Kidney epithelial cell (primary cell): ENCODE measurements at regions not wholly inside any gene's neighbourhood (a gene's known extent, or its start where the extent isn't known, plus 50 kb on each side); places are given as distances from the start of the nearest gene placed in this dataset.

ENCODE experiments used
- DNase-seq: peaks from one replicate; pipeline ENCODE4 v3.0.0-alpha.2; 2010; ENCODE audit warnings: low read depth
- H3K27me3 ChIP-seq: 2 replicates; pipeline ENCODE4 v1.6.0; 2011; ENCODE audit warnings: low read length; ENCODE audit not compliant: control insufficient read depth, insufficient read depth
- H3K36me3 ChIP-seq: 2 replicates; pipeline ENCODE4 v1.5.1; 2011; ENCODE audit warnings: low read length; ENCODE audit not compliant: control insufficient read depth, insufficient read depth
- H3K4me3 ChIP-seq: 2 replicates; pipeline ENCODE4 v1.5.1; 2011; ENCODE audit warnings: low read depth, mild to moderate bottlenecking, control low read depth, low read length
- TF ChIP-seq, protein P1 (sequence below): IDR thresholded peaks from 2 replicates; pipeline ENCODE4 v1.5.1; 2011; ENCODE audit warnings: mild to moderate bottlenecking, moderate library complexity, low read length, control low read depth, inconsistent platforms; ENCODE audit not compliant: insufficient read depth, poor library complexity, severe bottlenecking

DNA sequence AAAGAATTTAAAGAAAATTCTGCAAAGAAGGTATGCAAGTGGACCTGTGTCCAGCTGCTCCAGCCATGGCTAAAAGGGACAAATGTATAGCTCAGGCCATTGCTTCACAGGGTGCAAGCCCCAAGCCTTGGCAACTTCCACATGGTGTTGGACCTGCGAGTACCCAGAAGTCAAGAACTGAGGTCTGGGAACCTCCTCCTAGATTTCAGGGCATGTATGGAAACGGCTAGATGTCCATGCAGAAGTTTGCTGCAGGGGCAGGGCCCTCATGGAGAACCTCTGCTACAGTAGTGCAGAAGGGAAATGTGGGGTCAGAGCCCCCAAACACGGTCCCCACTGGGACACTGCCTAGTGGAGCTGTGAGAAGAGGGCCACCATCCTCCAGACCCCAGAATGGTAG lies 284.0 kb upstream of the RAB6C start:
- no peak for DNase-seq

DNA sequence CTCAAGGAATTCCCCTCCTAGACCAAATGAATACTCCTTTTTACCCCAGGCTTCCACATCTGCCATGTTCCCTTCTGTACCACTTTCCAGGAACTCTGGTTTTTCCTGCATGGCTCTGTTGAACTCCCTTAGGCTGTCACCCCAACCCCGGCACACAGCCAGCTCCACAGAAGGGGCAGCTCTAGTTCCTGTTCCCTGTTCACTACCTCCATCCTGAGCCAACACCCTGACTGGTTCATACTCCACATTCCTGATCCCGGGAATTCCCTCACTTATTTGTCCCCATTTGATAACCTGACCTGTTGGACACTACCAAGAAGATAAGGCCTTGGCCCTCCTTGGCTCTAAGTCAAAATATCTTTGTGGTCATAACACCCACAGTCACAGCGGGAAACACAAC lies 280.9 kb upstream of the RAB6C start:
- TF ChIP-seq, protein P1, sequence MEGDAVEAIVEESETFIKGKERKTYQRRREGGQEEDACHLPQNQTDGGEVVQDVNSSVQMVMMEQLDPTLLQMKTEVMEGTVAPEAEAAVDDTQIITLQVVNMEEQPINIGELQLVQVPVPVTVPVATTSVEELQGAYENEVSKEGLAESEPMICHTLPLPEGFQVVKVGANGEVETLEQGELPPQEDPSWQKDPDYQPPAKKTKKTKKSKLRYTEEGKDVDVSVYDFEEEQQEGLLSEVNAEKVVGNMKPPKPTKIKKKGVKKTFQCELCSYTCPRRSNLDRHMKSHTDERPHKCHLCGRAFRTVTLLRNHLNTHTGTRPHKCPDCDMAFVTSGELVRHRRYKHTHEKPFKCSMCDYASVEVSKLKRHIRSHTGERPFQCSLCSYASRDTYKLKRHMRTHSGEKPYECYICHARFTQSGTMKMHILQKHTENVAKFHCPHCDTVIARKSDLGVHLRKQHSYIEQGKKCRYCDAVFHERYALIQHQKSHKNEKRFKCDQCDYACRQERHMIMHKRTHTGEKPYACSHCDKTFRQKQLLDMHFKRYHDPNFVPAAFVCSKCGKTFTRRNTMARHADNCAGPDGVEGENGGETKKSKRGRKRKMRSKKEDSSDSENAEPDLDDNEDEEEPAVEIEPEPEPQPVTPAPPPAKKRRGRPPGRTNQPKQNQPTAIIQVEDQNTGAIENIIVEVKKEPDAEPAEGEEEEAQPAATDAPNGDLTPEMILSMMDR = no peak
- DNase-seq = no peak
- no peak overlapping the region for H3K4me3 ChIP-seq
- no peaks in the 10 kb centered on the region for H3K27me3 ChIP-seq
- no peaks in the 10 kb centered on the region for H3K36me3 ChIP-seq

More for the DNA sequence above, 284.0 kb upstream of the RAB6C start:
- Histone ChIP-seq H3K4me3 (no peak overlapping the region), H3K27me3 (no peaks in the 10 kb centered on the region), H3K36me3 (no peaks in the 10 kb centered on the region)
- TF ChIP-seq, protein P1 = no peak

DNA sequence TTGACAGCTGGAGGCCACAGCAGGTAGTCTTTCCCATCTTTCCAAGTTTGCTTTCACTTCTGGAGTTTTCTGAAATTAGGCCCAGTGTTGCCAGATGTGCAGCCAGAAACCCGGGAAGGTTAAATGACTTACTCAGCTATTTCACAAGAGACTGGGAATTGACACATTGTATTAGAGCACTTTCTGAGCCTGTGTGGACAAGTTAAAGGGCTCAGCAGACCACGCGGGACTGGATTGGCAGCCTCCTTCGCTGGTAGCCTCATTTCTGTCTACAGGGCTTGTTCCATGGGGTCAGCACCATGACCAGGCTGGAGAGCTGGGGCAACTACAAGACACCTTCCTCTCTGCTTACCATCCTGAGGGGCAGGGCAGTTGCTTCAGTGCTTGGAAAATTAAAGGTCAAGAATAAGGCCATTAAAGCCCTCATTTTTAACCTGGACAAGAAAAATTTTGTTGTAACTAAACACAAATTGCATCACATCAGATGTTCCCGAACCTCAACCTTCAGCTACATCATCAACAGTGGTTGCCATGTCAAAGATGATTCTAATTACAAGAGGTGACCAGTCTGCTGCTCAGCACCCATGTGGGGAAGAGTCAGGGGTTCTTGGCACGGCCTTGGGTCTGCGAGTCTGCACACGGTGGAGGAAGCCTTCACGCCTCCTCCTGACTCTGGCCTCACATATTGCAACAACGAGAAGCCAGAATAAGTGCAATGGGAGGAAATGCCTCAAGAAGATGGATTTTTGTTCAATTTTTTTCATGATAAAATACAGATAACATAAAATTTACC lies 279.5 kb upstream of the RAB6C start:
- TF ChIP-seq, protein P1 = no peak
- H3K36me3 ChIP-seq = no peaks in the 10 kb centered on the region
- no peak overlapping the region for H3K4me3 ChIP-seq
- DNase-seq = no peak
- no peaks in the 10 kb centered on the region for H3K27me3 ChIP-seq

DNA sequence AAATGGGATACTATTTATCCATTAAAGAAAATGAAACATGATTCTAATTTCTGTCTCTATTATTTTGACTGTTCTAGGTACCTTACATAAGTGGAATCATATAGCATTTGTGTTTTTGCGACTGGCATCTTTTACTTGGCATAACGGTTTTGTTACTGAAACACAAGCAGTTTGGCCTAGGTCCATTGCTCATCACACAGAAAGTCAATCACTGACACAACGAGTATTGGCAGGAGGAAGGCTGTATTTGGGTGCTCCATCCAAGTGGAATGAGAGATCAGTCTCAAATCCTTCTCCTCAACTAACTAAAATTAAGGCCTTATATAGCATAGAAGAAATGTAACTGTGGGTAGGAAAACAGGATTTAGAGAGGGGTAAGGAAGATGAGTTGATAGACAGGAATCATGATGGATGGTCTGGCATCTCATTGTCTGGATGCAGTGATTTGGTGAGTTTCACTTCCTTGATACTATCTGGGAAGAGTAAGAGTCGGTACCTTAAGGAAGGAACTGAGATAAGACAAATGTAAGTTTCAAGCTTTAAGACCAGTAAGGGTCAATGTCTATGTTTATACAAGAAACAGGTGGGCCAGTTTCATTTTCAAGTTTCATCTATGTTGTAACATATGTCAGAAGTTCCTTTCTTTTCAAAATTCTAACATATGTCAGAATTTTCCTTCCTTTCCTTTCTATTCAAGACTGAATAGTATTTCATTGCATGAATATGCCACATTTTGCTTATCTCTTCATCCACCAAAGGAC lies 276.9 kb upstream of the RAB6C start:
- DNase-seq = no peak
- no peak overlapping the region for H3K4me3 ChIP-seq
- TF ChIP-seq, protein P1 = no peak
- H3K27me3 ChIP-seq = no peaks in the 10 kb centered on the region
- no peaks in the 10 kb centered on the region for H3K36me3 ChIP-seq

DNA sequence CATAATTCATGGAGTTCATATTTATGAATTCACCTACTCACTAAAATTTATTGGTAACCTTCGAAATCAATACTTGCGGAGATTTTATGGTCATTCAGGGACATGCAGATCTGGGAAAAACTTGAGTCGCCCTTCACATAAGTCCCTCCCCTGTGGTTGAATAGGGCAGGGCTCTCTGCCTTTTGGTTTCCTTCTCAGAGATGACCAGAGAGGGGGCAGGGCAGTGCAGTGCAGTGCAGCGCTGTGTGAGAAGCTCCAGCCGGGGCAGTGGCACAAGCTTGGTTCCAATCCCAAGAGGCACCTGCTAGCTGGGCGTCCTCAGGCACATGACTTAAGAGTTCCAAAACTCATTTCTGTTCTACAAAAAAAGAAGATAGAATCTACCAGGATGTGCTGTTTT lies 274.4 kb upstream of the RAB6C start:
- TF ChIP-seq, protein P1 = no peak
- H3K4me3 ChIP-seq = no peak overlapping the region
- no peaks in the 10 kb centered on the region for H3K36me3 ChIP-seq
- H3K27me3 ChIP-seq = no peaks in the 10 kb centered on the region
- DNase-seq = no peak
